HEK293 (cell line): ENCODE measurements at regions not wholly inside any gene's neighbourhood (a gene's known extent, or its start where the extent isn't known, plus 50 kb on each side); places are given as distances from the start of the nearest gene placed in this dataset.

Source experiments
- BCL11A ChIP-seq: fragments of 450-650 bp; formaldehyde crosslinking; IDR thresholded peaks from 2 replicates; pipeline ENCODE4 v1.5.1; 2016; ENCODE audit warnings: low read depth, missing biosample characterization, missing genetic modification characterization
- ZNF157 ChIP-seq: fragments of 450-650 bp; formaldehyde crosslinking; IDR thresholded peaks from 2 replicates; pipeline ENCODE4 v1.5.1; 2016; ENCODE audit warnings: missing biosample characterization, missing genetic modification characterization
- ZNF366 ChIP-seq: fragments of 450-650 bp; formaldehyde crosslinking; conservative IDR thresholded peaks from 2 replicates; pipeline ENCODE4 v1.5.1; 2016; ENCODE audit warnings: missing biosample characterization, missing genetic modification characterization
- ZNF692 ChIP-seq: fragments of 450-650 bp; formaldehyde crosslinking; IDR thresholded peaks from 2 replicates; pipeline ENCODE4 v1.5.1; 2016; ENCODE audit warnings: missing biosample characterization, missing genetic modification characterization
- TF ChIP-seq, protein P1 (sequence below): fragments of 450-650 bp; formaldehyde crosslinking; IDR thresholded peaks from 2 replicates; pipeline ENCODE4 v1.5.1; 2016; ENCODE audit warnings: missing biosample characterization, missing genetic modification characterization

- no peak for TF ChIP-seq ZNF692 (tag by site-specific recombination)
- no peak for TF ChIP-seq ZNF157 (tag by site-specific recombination)
- no peak for TF ChIP-seq BCL11A (tag by site-specific recombination)
- TF ChIP-seq ZNF366 (tag by site-specific recombination) = no peak
- TF ChIP-seq, protein P1, sequence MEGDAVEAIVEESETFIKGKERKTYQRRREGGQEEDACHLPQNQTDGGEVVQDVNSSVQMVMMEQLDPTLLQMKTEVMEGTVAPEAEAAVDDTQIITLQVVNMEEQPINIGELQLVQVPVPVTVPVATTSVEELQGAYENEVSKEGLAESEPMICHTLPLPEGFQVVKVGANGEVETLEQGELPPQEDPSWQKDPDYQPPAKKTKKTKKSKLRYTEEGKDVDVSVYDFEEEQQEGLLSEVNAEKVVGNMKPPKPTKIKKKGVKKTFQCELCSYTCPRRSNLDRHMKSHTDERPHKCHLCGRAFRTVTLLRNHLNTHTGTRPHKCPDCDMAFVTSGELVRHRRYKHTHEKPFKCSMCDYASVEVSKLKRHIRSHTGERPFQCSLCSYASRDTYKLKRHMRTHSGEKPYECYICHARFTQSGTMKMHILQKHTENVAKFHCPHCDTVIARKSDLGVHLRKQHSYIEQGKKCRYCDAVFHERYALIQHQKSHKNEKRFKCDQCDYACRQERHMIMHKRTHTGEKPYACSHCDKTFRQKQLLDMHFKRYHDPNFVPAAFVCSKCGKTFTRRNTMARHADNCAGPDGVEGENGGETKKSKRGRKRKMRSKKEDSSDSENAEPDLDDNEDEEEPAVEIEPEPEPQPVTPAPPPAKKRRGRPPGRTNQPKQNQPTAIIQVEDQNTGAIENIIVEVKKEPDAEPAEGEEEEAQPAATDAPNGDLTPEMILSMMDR (tag by site-specific recombination) = no peak
Measured at GRCh38 chr6:140245296-140246040, 871.0 kb upstream of the CITED2 start.
